KMS-11 (cell line): ENCODE measurements at regions not wholly inside any gene's neighbourhood (a gene's known extent, or its start where the extent isn't known, plus 50 kb on each side); places are given as distances from the start of the nearest gene placed in this dataset.

ENCODE experiments used
- H2AFZ ChIP-seq: fragments of 200-600 bp; sonication (generic); 2 replicates; pipeline ENCODE4 v1.6.1; 2016; ENCODE audit warnings: antibody characterized with exemption, mixed run types, low read depth
- H3K27ac ChIP-seq: fragments of 200-600 bp; sonication (generic); 2 replicates; pipeline ENCODE4 v1.6.1; 2016; ENCODE audit warnings: mild to moderate bottlenecking, mixed run types
- H3K27me3 ChIP-seq: fragments of 200-600 bp; sonication (generic); 2 replicates; pipeline ENCODE4 v1.6.1; 2017; ENCODE audit warnings: mild to moderate bottlenecking, low read depth, mixed run types, moderate library complexity; ENCODE audit not compliant: insufficient read depth
- H3K36me3 ChIP-seq: fragments of 200-600 bp; sonication (generic); 2 replicates; pipeline ENCODE4 v1.6.1; 2017; ENCODE audit warnings: mild to moderate bottlenecking, mixed run types; ENCODE audit not compliant: insufficient read depth
- H3K4me1 ChIP-seq: fragments of 200-600 bp; sonication (generic); 2 replicates; pipeline ENCODE4 v1.6.1; 2016; ENCODE audit warnings: mild to moderate bottlenecking, low read depth, mixed run types; ENCODE audit not compliant: poor library complexity, severe bottlenecking
- H3K4me2 ChIP-seq: fragments of 200-600 bp; sonication (generic); 2 replicates; pipeline ENCODE4 v1.7.0; 2016; ENCODE audit warnings: mild to moderate bottlenecking, mixed run types
- H3K4me3 ChIP-seq: fragments of 200-600 bp; sonication (generic); IDR thresholded peaks from 2 replicates; pipeline ENCODE4 v1.6.1; 2017; ENCODE audit warnings: low read depth, low read length, mixed read lengths; ENCODE audit not compliant: insufficient read depth
- H3K79me2 ChIP-seq: fragments of 200-600 bp; sonication (generic); 2 replicates; pipeline ENCODE4 v1.6.1; 2016; ENCODE audit warnings: low read depth, mixed run types; ENCODE audit not compliant: insufficient read depth
- H3K9ac ChIP-seq: fragments of 200-600 bp; sonication (generic); 2 replicates; pipeline ENCODE4 v1.6.1; 2016; ENCODE audit warnings: mild to moderate bottlenecking, mixed run types
- H4K20me1 ChIP-seq: fragments of 200-600 bp; sonication (generic); 2 replicates; pipeline ENCODE4 v1.6.1; 2016; ENCODE audit warnings: mild to moderate bottlenecking, mixed run types; ENCODE audit not compliant: insufficient read depth
- CTCF ChIP-seq: fragments of 200-600 bp; sonication (generic); conservative IDR thresholded peaks from 2 replicates; pipeline ENCODE4 v1.6.1; 2017; ENCODE audit warnings: low read depth, mild to moderate bottlenecking, antibody characterized with exemption, low read length, moderate library complexity, mixed read lengths

- H3K4me2 ChIP-seq, result no peak overlapping the region
- no peak overlapping the region for H3K27ac ChIP-seq
- no peaks in the 10 kb centered on the region for H4K20me1 ChIP-seq
- H3K79me2 ChIP-seq, result no peaks in the 10 kb centered on the region
- no peak overlapping the region for H2AFZ ChIP-seq
- no peak for TF ChIP-seq CTCF
- H3K9ac ChIP-seq, result no peak overlapping the region
- H3K36me3 ChIP-seq, result no peaks in the 10 kb centered on the region; the same call in 1 of the 2 replicates
- no peaks in the 10 kb centered on the region for H3K4me1 ChIP-seq
- no peak overlapping the region for H3K4me3 ChIP-seq
- no peaks in the 10 kb centered on the region for H3K27me3 ChIP-seq
Observed at GRCh38 chr4:138688408-138689085, 327.0 kb upstream of the NOCT start.

DNA sequence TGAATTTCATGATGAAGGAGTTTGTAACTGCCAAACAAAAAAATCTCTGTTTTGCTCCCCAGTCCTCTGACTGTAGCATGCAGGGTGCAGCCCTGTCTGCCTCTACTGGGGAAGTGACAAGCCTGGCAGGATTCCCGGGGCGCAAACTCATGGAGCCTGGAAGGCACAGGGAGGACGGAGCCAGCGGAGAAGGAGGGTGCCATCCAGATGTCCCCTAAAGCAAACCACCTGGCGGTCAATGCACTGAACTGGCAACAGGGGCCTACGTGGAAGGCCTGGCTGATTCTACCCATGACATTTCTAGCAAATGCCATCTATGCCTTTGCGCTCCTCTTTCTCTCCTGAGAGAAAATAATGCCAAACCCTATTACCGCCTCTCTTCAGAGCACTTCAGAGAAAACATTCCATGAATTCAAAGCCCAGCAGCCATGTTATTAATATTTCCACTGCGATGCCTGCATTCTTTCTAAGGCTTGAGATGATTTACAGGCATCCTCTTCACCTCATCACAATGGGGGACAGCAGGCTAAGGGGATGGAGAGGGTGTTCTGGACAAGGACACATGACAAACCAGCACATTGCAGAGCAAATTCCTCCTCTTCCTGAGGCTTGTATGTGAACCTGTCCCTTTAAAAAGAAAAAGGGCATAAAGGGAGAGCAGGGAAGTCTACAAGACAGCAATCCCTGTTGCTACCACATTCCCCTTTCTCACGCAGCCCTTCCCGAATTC lies 329.3 kb upstream of the NOCT start:
- no peaks in the 10 kb centered on the region for H4K20me1 ChIP-seq
- H3K79me2 ChIP-seq, result no peaks in the 10 kb centered on the region
- H3K27ac ChIP-seq, result no peak overlapping the region
- H2AFZ ChIP-seq, result no peak overlapping the region
- H3K27me3 ChIP-seq, result no peaks in the 10 kb centered on the region
- H3K9ac ChIP-seq, result no peak overlapping the region
- no peaks in the 10 kb centered on the region; the same call in 1 of the 2 replicates for H3K36me3 ChIP-seq
- no peak overlapping the region for H3K4me3 ChIP-seq
- TF ChIP-seq CTCF, result no peak
- no peak overlapping the region for H3K4me2 ChIP-seq
- H3K4me1 ChIP-seq, result no peaks in the 10 kb centered on the region

- Histone ChIP-seq H3K4me2 (no peak overlapping the region), H3K4me3 (no peak overlapping the region), H3K4me1 (no peaks in the 10 kb centered on the region), H3K79me2 (no peaks in the 10 kb centered on the region), H2AFZ (no peak overlapping the region), H3K27ac (no peak overlapping the region), H3K36me3 (no peaks in the 10 kb centered on the region; the same call in 1 of the 2 replicates), H3K9ac (no peak overlapping the region), H3K27me3 (no peaks in the 10 kb centered on the region), H4K20me1 (no peaks in the 10 kb centered on the region)
- TF ChIP-seq CTCF, result no peak
Observed at GRCh38 chr4:138685316-138685715, 330.3 kb upstream of the NOCT start.

DNA sequence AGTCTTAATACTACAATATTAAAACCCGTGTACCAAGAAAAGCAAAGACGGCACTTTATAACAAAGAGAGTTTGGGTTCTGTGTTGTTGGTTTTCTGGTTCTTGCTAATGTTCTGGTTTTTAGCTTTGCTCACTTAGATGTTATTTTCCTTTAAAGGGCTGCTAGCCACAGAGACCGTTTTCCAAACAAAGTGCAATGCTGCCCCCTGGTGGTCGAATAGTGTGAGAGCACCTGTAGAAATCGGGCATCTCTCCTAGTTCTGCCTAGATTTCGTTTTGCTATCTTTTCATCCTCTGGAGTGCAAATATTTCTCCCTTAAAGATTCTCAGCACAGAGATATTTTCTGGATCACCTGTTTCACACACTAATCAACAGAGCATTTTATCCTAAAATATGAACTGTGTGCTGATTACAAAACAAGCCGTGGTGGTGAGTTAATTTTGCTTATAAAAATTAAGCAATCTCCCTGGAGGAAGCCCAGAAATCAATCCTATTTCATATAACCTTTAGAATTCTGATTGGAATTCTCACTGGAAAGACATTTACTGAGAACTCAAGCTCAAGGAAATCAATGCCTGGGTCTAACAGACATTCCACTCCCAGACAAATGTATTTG lies 334.5 kb upstream of the NOCT start:
- H4K20me1 ChIP-seq, result no peaks in the 10 kb centered on the region
- no peak overlapping the region for H3K27ac ChIP-seq
- H3K4me1 ChIP-seq, result no peaks in the 10 kb centered on the region
- no peaks in the 10 kb centered on the region for H3K27me3 ChIP-seq
- TF ChIP-seq CTCF, result peak; percentile 95
- no peaks in the 10 kb centered on the region; the same call in 1 of the 2 replicates for H3K36me3 ChIP-seq
- no peak overlapping the region for H3K4me3 ChIP-seq
- H3K9ac ChIP-seq, result no peak overlapping the region
- no peaks in the 10 kb centered on the region for H3K79me2 ChIP-seq
- H2AFZ ChIP-seq, result 0 out of 2 replicates have a peak overlapping the region, but pooled peaks have one; percentile 5
- H3K4me2 ChIP-seq, result no peak overlapping the region
